Gastrocnemius medialis (tissue), 4 donors: ENCODE measurements at regions not wholly inside any gene's neighbourhood (a gene's known extent, or its start where the extent isn't known, plus 50 kb on each side); places are given as distances from the start of the nearest gene placed in this dataset.

Source experiments
- ATAC-seq, 2 donors: fragments of 150-250 bp; one replicate each; pipeline ENCODE4 v1.9.1; 2016
- DNase-seq, 2 donors: peaks; one replicate each; pipeline ENCODE4 v3.0.0-alpha.2; 2019
- H3K27ac ChIP-seq, 4 donors: fragments of 200-600 bp; sonication (generic); 1 replicate in 1 of 4; 2 replicates in 3 of 4; pipeline ENCODE4 v1.5.1; 2016 to 2018; ENCODE audit warnings: mild to moderate bottlenecking in 2 of 4, moderate library complexity in 1 of 4
- H3K27me3 ChIP-seq, 3 donors: fragments of 200-600 bp; sonication (generic) in 2 of 3; 1 replicate in 1 of 3; 2 replicates in 2 of 3; pipeline versions ENCODE4 v1.5.1 to v1.6.0; 2016 to 2019; ENCODE audit warnings: mild to moderate bottlenecking in 1 of 3, moderate library complexity in 1 of 3
- H3K36me3 ChIP-seq, 2 donors: fragments of 200-600 bp; sonication (generic) in 1 of 2; one replicate each; pipeline ENCODE4 v1.5.1; 2017 to 2018
- H3K4me1 ChIP-seq, 2 donors: fragments of 200-600 bp; sonication (generic) in 1 of 2; one replicate each; pipeline ENCODE4 v1.5.1; 2016 to 2017; ENCODE audit warnings: mild to moderate bottlenecking in 2 of 2
- H3K4me3 ChIP-seq, 4 donors: fragments of 200-600 bp; sonication (generic) in 3 of 4; 1 replicate in 1 of 4; 2 replicates in 3 of 4; pipeline ENCODE4 v1.5.1; 2016 to 2019; ENCODE audit warnings: mild to moderate bottlenecking in 2 of 4
- H3K9me3 ChIP-seq, 3 donors: fragments of 200-600 bp; sonication (generic) in 2 of 3; 1 replicate in 1 of 3; 2 replicates in 2 of 3; pipeline ENCODE4 v1.5.1; 2016 to 2019
- CTCF ChIP-seq, 5 experiments: fragments of 450-650 bp in 3 of 5; fragments of 200-600 bp in 2 of 5; sonication (generic) in 2 of 5; IDR thresholded peaks in 4 of 5; conservative IDR thresholded peaks in 1 of 5; 1 replicate in 4 of 5; 2 replicates in 1 of 5; pipeline ENCODE4 v1.5.1; 2016 to 2019; ENCODE audit warnings: antibody characterized with exemption in 5 of 5, mild to moderate bottlenecking in 3 of 5, moderate library complexity in 3 of 5
- POLR2A ChIP-seq, 2 donors: fragments of 450-650 bp; IDR thresholded peaks; one replicate each; pipeline ENCODE4 v1.6.1; 2017; ENCODE audit warnings: antibody characterized with exemption in 2 of 2, mild to moderate bottlenecking in 2 of 2, moderate library complexity in 2 of 2
- in situ Hi-C, 4 donors: fragments of 200-750 bp; cut with MboI; loops; one replicate each; pipeline versions ENCODE4 v1.15.0 to v1.8.0; 2017; ENCODE audit warnings: low sequenced_read_pairs in 4 of 4
- intact Hi-C: fragments of 100-400 bp; cut with DNase I; formaldehyde crosslinking; loops from one replicate; pipeline ENCODE4 v1.15.1; 2023; ENCODE audit warnings: low total_unique reads

- TF ChIP-seq POLR2A (IDR thresholded peaks at IDR 0.05) (no peak), CTCF (IDR thresholded peaks at IDR 0.05 in 4 of 5, conservative IDR thresholded peaks at IDR 0.05 in 1 of 5) (no peak)
- H3K4me1 ChIP-seq, result peaks cover 2 to 6% of the 10 kb centered on the region in 2 donors
- no peaks in the 10 kb centered on the region for H3K36me3 ChIP-seq
- no peaks in the 10 kb centered on the region for H3K27me3 ChIP-seq
- DNase-seq (peak in 1 of 2 donors; percentile 1), ATAC-seq (no peak)
- H3K9me3 ChIP-seq, result no peaks in the 10 kb centered on the region
- intact Hi-C loops (loop anchor here (10.0 kb wide), 1 partner anchor 830 kb away; no protein-coding TSS in a partner anchor), in situ Hi-C loops (loop anchor here in 1 of 4 donors (5.0 kb wide), 1 partner anchor 292 kb away; no protein-coding TSS in a partner anchor)
- no peak overlapping the region for H3K27ac ChIP-seq
- H3K4me3 ChIP-seq, result no peak overlapping the region
Observed at GRCh38 chr15:31494786-31495185, 168.2 kb downstream of the KLF13 start.

DNA sequence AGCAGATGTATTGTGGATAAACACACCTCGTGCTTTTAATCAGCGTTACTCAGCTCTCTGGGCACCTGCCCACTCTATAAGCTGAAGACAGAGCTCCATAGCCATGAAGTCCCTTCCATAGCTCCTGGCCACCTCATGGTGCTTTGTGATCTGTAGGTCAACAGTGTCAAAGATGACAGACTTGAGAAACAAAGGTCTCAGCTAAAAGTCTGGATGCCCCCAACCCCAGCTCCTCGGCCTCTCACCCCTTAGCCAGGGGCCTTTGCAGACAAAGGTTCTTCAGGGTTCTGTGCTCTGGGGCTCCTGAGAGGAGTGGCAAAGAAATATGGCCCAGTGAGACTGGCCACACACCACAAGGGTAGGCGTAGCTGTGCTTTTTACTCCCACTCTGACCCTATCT lies 168.6 kb downstream of the KLF13 start:
- no peak overlapping the region for H3K4me3 ChIP-seq
- H3K9me3 ChIP-seq, result no peaks in the 10 kb centered on the region
- H3K27ac ChIP-seq, result no peak overlapping the region
- intact Hi-C loops, result loop anchor here (10.0 kb wide), 1 partner anchor 830 kb away; no protein-coding TSS in a partner anchor
- H3K27me3 ChIP-seq, result no peaks in the 10 kb centered on the region
- peaks cover 0 to 1% of the 10 kb centered on the region in 2 donors for H3K4me1 ChIP-seq
- no peak for TF ChIP-seq POLR2A (IDR thresholded peaks at IDR 0.05)
- TF ChIP-seq CTCF (IDR thresholded peaks at IDR 0.05 in 4 of 5, conservative IDR thresholded peaks at IDR 0.05 in 1 of 5), result no peak
- ATAC-seq (no peak), DNase-seq (peak in 1 of 2 donors; percentile 1)
- H3K36me3 ChIP-seq, result no peaks in the 10 kb centered on the region
- in situ Hi-C loops, result loop anchor here in 1 of 4 donors (5.0 kb wide), 1 partner anchor 293 kb away; no protein-coding TSS in a partner anchor

GRCh38 chr15:31497838-31498237 lies 171.2 kb downstream of the KLF13 start:
- DNase-seq (no peak), ATAC-seq (no peak)
- Histone ChIP-seq H3K27ac (no peak overlapping the region), H3K27me3 (no peaks in the 10 kb centered on the region), H3K4me3 (no peak overlapping the region), H3K4me1 (no peaks in the 10 kb centered on the region), H3K9me3 (no peaks in the 10 kb centered on the region), H3K36me3 (no peaks in the 10 kb centered on the region)
- intact Hi-C loops, result loop anchor here (10.0 kb wide), 1 partner anchor 833 kb away; no protein-coding TSS in a partner anchor
- in situ Hi-C loops, result loop anchor here in 1 of 4 donors (5.0 kb wide), 1 partner anchor 296 kb away; no protein-coding TSS in a partner anchor
- TF ChIP-seq CTCF (IDR thresholded peaks at IDR 0.05 in 4 of 5, conservative IDR thresholded peaks at IDR 0.05 in 1 of 5), result no peak
- no peak for TF ChIP-seq POLR2A (IDR thresholded peaks at IDR 0.05)

- no peaks in the 10 kb centered on the region for H3K4me1 ChIP-seq
- no peaks in the 10 kb centered on the region for H3K9me3 ChIP-seq
- intact Hi-C loops (loop anchor here (10.0 kb wide), 1 partner anchor 834 kb away; no protein-coding TSS in a partner anchor), in situ Hi-C loops (loop anchor here in 1 of 4 donors (5.0 kb wide), 1 partner anchor 296 kb away; no protein-coding TSS in a partner anchor)
- H3K4me3 ChIP-seq, result no peak overlapping the region
- DNase-seq (no peak), ATAC-seq (no peak)
- no peak for TF ChIP-seq CTCF (IDR thresholded peaks at IDR 0.05 in 4 of 5, conservative IDR thresholded peaks at IDR 0.05 in 1 of 5)
- no peak for TF ChIP-seq POLR2A (IDR thresholded peaks at IDR 0.05)
- no peaks in the 10 kb centered on the region for H3K27me3 ChIP-seq
- H3K36me3 ChIP-seq, result no peaks in the 10 kb centered on the region
- H3K27ac ChIP-seq, result no peak overlapping the region
Observed at GRCh38 chr15:31498329-31498728, 171.7 kb downstream of the KLF13 start.
